ENCODE measurements at regions not wholly inside any gene's neighbourhood (a gene's known extent, or its start where the extent isn't known, plus 50 kb on each side); places are given as distances from the start of the nearest gene placed in this dataset.
"Not testable (repeated sequence)": the region's sequence is repeated elsewhere in the genome, so short reads cannot be mapped to it uniquely, and the experiment has no call there.

DNA sequence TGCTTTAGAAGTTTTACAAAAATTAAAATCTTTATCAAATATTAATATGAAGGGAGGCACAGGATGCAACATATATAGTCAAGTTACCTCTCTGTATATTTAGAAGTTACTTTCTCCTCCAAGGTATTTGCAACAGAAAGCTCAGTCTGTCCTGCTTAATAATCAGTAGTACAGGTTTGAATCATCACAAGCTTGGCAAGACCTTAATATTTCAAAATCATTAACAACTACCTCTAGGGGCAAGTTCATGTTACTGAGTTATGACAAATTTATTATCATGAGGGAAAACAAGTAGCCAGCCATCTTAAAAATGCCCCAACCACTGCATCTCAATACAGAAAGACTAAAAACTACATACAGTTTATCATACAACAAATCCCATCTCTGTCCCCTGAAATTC lies 116.0 kb downstream of the PMAIP1 start:
- DNase-seq (ENCODE audit: low read depth): not testable (repeated sequence)

DNA sequence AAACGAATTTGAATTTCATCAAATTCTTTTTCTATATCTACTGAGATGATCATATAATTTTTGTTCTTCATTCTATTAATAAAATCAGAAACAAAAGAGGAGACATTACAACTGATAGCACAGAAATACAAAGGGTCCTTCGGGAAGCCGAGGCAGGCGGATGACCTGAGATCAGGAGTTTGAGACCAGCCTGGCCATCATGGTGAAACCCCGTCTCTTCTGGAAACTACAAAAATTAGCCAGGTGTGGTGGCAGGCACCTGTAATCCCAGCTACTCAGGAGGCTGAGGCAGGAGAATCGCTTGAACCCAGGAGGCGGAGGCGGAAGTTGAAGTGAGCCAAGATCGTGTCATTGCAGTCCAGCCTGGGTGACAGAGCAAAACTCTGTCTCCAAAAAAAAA lies 113.4 kb downstream of the PMAIP1 start:
- DNase-seq (ENCODE audit: low read depth): not testable (repeated sequence)

DNA sequence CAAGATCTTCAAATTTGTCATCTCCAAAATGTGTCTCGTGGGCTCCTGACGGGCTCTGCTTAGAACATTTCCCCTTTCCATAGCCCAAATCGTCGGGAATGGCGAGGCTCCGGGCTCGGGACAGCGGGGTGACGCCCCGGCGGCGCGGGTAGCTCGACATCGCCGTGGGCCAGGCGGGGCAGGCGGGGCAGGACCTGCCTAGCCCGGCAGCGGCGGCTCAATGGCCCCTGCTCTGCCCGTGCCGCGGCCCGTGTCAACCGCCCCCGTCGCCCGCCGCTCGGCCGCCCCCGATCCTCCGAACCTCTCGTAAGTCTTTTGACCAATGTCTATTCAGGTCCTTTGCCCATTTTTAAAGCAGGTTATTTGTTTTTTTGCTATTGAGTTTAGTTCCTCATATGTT lies 111.2 kb downstream of the PMAIP1 start:
- DNase-seq (ENCODE audit: low read depth): no peak

DNA sequence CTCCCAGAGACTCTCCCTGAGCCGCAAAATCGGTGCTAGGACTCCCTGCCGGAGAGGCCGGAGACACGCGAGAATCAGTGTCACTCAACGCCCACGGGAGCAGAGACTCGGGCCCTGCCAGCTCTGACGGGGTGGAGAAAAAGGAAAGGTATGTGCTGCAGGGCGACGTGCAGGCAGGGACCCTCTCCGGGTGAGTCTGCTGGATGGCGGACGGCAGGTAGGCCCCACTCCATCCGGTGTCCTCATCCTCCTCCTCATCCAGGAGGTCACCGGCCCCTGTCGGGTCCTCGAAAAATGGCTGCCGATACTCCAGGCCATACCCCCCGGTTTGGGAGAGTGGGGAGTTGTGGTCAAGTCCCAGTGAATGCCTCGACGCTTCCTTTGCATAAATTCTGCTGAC lies 110.7 kb downstream of the PMAIP1 start:
- no peak for DNase-seq (ENCODE audit: low read depth)

DNA sequence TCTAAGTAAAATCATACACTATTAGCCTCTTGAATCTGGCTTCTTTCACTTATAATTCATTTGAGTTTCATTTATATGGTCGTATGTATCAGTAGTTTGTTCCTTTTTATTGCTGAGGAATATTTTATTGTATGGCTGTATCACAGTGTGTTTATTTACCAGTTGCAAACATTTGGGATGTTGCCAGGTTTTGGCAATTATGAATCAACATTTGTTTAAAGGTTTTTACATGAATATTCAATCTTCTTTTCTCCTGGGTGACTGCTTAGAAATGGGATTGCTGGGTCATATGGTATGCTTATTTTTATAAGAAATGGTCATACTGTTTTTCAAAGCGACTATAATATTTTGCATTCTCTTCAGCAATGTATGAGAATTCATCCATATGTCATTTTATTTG lies 107.9 kb downstream of the PMAIP1 start:
- DNase-seq (ENCODE audit: low read depth): no peak

DNA sequence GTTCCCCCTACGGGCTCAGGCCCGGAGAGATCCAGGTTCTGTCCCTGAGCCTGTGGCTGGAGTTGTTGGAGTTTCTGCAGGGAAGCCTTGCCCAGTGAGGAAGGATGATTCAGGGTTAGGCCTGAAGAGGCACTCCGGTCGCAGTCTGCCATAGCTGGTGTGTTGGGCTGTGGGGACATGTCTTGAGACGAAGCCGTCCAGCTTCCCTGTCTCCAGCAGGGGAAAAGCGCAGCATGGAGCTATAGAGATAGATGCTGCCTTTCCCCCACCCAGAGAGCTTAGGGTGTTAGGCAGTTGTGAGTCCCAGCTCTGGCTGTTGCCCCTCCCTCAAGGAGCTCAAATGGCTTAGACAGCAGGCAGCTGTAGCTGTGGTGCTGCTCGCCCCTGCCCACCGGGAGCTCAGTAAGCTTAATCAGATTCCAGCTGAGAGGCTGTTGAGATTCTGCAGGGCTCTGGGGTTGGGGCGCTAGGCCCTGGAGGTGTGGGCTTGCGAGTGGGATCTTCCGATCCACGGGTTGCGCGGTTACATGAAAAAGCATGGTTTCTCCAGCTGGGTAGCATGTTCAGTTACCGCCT lies 103.9 kb downstream of the PMAIP1 start:
- no peak for DNase-seq (ENCODE audit: low read depth)

DNA sequence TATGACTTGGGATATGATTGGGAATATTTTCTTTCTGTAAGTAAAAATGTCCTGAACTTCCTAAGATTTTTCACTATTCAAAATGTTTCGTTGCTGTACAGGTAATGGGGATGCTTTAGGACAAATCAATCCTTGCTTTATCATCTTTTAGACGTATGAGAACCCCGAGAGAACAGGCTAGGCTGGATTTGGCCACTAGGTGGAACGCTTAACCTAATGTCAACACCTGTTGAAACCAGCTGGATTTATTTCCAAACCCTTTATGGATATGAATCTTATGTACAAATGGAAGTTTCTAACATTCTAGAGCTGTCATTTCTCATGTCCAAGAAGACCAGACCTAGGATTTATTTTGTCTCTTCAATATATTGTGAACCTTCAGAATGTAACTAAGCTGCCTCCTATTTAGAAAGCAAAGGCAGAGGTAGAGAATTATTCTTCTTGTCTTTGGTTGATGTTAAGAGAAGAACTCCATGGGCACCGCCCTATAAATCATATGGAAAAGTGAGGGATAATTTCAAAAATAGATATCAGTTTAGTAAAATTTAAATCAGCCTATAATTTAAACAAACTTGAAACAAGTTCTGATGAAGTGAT lies 96.7 kb downstream of the PMAIP1 start:
- DNase-seq (ENCODE audit: low read depth): no peak

DNA sequence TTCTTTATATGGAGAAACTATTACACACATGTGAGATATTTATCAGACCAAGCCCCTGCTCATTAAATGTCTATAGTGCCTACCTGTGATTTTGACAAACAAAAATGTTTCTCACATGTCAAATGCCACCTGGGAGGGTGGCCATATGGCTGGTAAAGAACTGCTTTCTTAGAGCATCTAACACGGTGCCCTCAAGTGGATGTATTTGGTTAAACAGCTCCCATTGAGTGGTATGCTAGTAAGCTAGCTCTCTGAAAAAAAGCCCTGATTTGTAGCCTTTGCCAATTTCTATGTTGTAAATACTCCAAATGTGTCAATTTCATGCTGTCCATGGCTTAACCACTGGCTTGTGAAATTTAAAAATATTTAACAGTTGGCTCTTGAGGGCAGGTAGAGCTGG lies 94.6 kb downstream of the PMAIP1 start:
- no peak for DNase-seq (ENCODE audit: low read depth)

DNA sequence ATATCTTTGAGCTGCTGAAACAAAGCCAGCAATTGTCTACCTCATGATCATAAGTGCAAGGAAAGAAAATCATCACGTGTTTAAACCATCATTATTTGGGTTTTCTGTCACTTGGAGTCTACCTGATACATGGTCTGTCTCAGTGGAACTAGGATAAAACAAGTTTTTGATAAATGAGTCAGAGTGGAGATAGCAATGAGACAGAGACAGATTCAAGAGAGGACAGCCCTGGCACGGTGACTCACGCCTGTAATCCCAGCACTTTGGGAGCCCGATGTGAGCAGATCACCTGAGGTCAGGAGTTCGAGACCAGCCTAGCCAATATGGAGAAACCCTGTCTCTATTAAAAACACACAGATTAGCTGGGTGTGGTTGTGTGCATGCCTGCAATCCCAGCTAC lies 93.8 kb downstream of the PMAIP1 start:
- no peak for DNase-seq (ENCODE audit: low read depth)

DNA sequence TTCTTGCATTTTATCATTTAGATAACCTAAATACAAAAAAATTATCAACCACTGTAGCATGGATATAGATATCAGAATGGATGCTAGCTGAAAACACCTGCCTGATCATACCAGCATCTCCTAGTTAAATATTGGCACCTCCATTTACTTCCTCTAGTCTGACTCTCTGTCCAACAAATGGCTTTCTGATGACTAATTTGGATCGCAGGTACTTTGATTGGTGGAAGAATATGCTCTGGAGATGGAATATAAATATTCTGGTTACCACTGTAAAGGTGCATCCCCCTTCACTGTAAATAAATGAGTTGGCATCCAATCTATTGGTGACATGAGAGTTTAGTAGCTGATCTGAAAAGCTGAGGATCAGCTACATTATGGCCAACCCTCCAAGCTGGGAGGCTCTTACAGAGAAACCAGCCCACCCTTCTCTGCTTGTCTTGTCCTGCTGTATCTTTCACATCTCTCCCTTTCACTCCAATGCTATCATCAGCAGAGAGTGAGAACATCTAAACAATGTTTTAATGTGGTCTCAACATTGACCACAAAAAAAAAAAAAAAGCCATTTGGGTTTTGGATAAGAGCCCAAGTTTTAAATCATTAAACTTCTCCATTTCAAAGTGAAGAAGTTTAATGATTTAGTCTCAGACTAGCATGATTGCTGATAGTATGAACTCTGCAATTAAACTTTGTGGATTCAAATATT lies 90.5 kb downstream of the PMAIP1 start:
- DNase-seq (ENCODE audit: low read depth): no peak

DNA sequence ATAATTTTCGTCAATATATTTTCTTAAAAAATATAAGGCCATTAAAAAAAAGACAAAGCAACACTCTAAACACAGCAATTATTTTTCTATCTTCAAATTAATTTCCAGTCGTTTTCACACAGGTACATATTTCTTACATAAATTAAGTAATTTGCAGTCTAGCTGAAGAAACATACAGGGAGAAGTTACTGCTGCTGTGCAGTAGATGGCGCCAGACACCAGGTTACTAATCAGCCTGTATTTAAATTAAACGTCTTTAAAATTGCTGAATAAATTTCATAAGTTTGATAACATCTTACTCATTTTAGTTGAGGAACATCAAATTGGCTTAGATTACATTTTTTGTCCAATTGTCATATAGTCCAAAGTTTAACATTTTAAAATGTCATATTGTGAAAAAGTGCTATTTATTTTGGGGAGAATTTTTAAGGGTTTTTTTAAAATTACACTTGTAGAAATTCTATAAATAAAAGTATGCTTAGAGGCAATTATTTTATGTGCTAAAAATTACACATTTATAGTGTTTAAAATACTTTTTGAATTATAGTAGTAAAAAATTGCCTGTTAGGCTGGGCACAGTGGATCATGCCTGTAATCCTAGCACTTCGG lies 88.4 kb downstream of the PMAIP1 start:
- peak; percentile 22 for DNase-seq (ENCODE audit: low read depth)

DNA sequence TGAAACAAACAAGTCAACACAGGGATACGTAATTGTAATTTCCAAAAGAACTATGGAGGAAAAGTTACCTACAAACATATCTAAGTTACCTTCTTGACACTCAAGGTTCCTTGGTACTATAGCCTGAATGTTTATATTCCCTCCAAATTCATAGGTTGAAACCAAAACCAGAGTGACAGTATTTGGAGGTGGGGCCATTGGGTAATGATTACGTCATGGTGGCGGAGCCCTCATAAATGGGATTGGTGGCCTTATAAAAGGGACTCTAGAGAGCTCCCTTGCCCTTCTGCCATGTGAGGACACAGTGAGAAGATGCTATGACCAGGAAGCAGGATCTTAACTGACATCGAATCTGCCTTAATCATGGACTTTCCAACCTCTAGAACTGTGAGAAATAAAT lies 87.3 kb downstream of the PMAIP1 start:
- DNase-seq (ENCODE audit: low read depth): no peak

DNA sequence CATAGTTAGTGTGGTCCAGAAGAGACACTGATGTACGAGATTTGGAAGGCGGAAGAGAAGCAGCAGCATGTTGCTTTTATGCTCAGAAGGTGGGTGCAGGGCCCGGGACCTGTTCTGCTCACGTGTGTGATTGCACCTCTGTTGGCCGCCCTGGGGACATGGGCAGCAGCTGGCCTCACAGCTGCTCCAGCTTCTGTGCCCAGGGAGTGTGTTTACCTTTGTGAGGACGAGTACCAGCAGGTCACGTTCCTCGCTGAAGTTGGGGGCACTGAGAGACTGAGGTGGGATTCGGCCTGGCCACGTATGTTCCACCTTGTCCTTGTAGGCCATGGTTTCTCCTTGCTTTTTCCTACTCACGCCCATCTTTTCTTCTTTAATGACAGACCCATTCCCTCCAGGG lies 86.3 kb downstream of the PMAIP1 start:
- no peak for DNase-seq (ENCODE audit: low read depth)

DNA sequence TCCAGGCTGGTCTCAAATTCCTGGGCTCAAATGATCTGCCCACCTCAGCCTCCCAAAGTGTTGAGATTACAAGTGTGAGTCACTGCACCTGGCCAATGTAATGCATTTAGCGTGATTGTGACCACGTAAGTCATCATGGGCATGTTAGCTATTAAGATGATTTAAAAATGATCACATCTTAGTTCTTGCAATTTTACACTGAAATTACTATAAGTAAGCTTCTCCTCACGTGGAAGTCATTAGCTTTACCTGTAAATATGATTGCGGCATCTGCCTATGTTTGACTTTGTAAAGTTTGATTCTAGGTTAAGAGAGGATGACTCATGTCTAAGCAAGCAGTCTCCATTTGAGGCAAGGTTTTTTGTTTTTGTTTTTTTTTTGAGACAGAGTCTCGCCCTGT lies 85.5 kb downstream of the PMAIP1 start:
- no peak for DNase-seq (ENCODE audit: low read depth)

DNA sequence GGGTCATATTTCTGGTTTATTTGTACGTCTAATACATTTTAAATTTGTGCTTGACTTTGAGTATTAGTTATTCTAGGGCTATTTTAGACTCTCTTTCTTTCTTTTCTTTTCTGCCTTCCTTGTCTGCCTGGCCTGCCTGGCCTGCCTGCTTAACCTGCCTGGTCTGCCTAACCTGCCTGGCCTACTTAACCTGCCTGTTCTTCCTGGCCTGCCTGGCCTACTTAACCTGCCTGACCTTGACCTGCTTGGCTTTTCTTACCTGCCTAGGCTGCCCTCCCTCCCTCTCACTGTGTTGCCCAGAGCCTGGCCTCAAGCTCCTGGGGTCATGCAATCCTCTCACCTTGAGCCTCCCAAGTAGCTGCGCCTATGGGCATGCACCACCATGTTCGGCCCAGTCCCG lies 83.7 kb downstream of the PMAIP1 start:
- no peak for DNase-seq (ENCODE audit: low read depth)

DNA sequence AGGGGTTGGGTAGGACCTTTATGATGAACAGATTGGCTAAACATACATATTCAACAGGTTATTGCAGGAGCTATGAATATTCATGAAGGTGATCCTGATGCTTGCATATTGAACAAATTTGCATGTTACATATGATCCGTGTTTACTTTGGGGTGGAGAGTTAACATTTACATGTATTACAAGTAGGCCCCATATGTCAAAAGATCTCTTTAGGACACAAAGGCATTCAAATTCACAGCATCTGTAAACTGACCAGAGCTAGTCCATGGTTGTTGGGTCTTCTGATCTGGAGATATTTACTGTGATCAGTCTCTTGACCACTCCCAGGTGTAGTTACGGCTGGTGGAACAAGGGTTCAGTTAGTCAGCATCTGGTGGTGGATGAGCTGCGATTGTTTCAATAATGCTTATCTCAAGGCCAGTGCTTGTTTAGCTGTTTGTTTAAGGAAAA lies 80.4 kb downstream of the PMAIP1 start:
- no peak for DNase-seq (ENCODE audit: low read depth)

DNA sequence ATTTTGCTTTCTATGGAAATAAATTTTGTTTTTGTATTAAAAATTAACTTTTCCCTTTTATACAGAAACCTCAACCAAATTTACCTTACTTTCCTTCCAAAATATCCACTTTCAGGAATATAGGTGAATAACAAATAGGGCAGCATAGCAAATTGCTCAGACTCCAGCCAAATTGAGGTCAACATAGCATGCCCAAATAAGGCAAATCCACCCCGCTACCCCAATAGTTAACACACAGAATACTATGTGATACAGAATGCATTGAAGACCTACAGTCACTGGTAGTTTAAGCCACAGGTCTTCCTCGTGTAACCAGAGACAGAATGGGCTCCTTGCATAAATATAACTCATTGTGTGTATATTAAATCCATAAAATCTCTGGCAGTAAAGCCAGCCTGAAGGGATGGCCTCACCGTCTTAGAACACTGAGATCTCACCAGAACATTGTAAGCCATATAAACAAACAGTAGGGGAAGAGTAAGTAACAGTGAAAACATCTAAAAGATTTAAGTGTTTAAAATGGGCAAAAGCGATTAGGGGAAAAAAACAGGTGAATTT lies 72.2 kb downstream of the PMAIP1 start:
- no peak for DNase-seq (ENCODE audit: low read depth)

DNA sequence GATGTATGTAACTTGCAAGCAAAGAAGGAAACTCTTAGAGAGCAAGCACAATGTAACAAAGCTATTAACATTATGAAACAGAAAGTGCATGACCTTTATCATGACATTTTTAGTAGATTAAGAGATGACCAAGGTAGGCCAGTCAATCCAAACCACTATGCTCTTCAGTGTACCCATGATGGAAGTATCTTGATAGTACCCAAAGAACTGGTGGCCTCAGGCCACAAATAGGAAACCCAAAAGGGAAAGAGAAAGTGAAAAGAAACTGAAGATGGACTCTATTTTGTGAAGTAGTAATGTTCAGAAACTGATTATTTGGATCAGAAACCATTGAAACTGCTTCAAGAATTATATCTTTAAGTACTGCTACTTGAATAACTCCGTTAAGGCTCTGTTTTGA lies 71.3 kb downstream of the PMAIP1 start:
- DNase-seq (ENCODE audit: low read depth): not testable (repeated sequence)

DNA sequence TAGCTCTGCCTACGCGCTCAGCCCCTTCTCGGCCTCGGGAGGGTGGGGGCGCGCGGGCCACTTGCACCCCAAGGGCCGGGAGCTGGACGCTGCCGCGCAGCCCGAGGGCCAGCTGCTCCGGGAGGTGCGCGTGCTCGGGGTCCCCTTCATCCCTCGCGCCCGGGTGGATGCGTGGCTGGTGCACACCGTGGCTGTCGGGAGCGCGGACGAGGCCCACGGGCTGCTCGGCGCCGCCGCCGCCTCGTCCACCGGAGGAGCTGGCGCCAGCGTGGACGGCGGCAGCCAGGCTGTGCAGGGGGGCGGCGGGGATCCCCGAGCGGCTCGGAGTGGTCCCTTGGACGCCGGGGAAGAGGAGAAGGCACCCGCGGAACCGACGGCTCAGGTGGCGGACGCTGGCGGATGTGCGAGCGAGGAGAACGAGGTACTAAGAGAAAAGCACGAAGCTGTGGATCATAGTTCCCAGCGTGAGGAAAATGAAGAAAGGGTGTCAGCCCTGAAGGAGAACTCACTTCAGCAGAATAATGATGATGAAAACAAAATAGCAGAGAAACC lies 69.8 kb downstream of the PMAIP1 start:
- DNase-seq (ENCODE audit: low read depth): not testable (repeated sequence)

DNA sequence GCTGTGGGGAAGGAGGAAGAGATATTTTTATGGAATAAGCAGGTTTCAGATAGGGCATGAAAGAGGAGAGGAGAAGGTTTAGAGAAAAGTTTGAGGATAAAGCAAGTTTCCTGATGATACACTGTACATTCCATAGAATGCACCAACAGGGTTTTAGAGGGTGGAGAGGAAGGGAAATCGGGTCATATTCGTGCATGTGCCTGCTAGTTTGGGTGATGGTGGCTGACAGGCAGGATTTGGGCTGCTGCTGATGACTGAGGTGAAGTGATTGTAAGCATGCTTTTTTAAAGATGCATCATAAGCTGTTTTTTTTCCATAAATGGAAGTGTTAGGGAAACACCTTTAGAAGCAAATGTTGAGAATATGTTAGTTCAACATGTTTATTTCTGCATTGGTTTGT lies 68.8 kb downstream of the PMAIP1 start:
- no peak for DNase-seq (ENCODE audit: low read depth)

DNA sequence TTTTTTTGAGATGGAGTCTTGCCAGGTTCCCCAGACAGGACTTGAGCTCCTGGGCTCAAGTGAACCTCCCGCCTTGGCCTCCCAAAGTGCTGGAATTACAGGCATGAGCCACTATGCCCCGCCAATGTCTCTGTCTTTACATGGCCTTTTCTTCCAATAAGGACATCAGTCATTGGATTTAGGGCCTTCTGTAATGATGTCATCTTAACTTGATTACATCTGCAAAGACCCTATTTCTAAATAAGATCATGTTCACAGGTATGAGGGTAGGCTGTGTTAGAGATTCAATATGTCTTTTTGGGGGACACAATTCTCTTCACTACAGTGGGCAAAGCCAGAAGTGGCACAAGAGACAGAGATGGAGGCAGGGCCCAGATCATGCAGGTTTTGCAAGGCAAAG lies 68.1 kb downstream of the PMAIP1 start:
- no peak for DNase-seq (ENCODE audit: low read depth)

DNA sequence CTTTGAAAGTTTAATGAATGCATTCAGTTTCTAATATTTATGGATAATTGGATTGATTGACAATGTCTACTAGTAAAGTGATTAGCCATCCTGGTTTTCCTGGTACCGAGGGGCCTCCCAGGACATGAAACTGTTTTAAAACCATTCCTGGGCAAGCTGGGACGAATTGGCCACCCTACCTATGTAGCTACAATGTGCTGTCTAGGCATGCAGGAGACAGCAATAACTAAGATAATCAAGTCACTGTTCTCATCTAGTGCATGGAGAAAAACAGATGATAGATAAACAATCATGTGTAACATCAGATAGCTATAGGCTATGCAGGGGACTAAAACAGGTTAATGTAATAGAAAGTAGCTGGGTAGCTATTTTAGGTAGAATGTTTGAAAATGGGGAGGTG lies 67.1 kb downstream of the PMAIP1 start:
- no peak for DNase-seq (ENCODE audit: low read depth)

DNA sequence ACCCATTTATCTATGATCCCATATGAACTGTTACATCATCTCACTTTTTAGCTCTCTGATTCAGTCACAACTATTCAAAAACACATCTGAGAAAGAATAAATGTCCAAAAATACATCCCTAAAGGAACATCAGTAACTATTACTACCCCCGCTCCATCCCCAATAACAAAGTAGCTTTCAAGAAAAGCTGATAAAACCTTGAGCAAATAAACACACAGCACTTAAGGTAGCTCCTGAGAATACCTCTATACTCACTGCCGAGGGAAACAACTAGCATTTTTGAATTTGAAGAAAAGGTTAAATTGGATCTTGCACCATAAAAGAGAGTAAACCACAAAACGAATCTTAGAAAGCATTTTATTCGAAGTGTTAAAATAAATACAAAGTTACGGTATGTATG lies 63.4 kb downstream of the PMAIP1 start:
- no peak for DNase-seq (ENCODE audit: low read depth)

Data from activated gamma-delta T cell treated with anti-CD3 and anti-CD28 coated beads, Interleukin-2, amount 50 U/mL, for 16 hours (primary cell).